ENCODE measurements at regions not wholly inside any gene's neighbourhood (a gene's known extent, or its start where the extent isn't known, plus 50 kb on each side); places are given as distances from the start of the nearest gene placed in this dataset.

DNA sequence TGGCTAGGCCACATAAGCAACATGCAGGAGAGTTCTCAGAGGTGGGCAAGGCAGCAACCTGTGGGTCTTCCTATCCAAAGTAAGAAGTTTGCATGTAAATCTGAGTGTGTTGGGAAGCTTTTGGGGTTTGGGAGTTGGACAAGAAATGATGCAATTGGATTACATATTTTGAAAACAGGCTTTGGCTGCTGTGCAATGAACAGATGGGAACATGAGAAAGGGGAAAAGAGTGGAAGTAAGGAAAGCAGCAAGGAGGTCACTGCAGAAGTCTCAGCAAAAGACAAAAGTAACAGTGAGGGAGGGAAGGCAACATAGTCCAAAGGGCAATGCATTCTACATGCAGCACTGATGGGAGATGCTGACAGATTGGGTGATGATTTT is 61.1 kb upstream of the C10orf90 start:
- H2BK12ac ChIP-seq (ENCODE audit: low read length in 2 of 2): no peak overlapping the region
- H3K9ac ChIP-seq (ENCODE audit: low read length): no peak overlapping the region
- H3K36me3 ChIP-seq (ENCODE audit: control insufficient read depth in 1 of 2, insufficient read depth in 2 of 2, low read depth in 1 of 2, low read length in 2 of 2): no peaks in the 10 kb centered on the region
- H3K4me1 ChIP-seq (ENCODE audit: control insufficient read depth, insufficient read depth, low read depth, low read length): no peaks in the 10 kb centered on the region
- no peak overlapping the region for H4K91ac ChIP-seq (ENCODE audit: low read length)
- no peak overlapping the region for H2AFZ ChIP-seq (ENCODE audit: low read depth, low read length)
- H3K23ac ChIP-seq (ENCODE audit: low read length in 2 of 2): no peak overlapping the region
- no peak overlapping the region for H2AK5ac ChIP-seq (ENCODE audit: low read length, severe bottlenecking)
- no peak overlapping the region for H3K27ac ChIP-seq (ENCODE audit: low read length, poor library complexity, severe bottlenecking)
- peaks cover 0 to 12% of the 10 kb centered on the region in 2 experiments for H3K27me3 ChIP-seq (ENCODE audit: control insufficient read depth in 1 of 2, insufficient read depth in 1 of 2, low read length in 2 of 2)
- no peak overlapping the region for H3K4me3 ChIP-seq (ENCODE audit: insufficient read depth in 1 of 2, low read depth in 1 of 2, low read length in 2 of 2)
- no peak for DNase-seq
- H3K79me1 ChIP-seq (replicated peaks; ENCODE audit: low read length, poor library complexity, severe bottlenecking): no peaks in the 10 kb centered on the region
- no peak overlapping the region for H2BK15ac ChIP-seq (ENCODE audit: low read depth, poor library complexity, severe bottlenecking)
- no peak overlapping the region for H2BK120ac ChIP-seq (ENCODE audit: low read depth, low read length)
- peaks cover 17% of the 10 kb centered on the region for H3K9me3 ChIP-seq (ENCODE audit: control insufficient read depth, low read length)
- H2BK5ac ChIP-seq (ENCODE audit: low read depth, low read length, poor library complexity, severe bottlenecking): no peak overlapping the region
- H3K4me2 ChIP-seq (ENCODE audit: low read length, poor library complexity, severe bottlenecking): no peak overlapping the region
- no peak overlapping the region for H3K14ac ChIP-seq (ENCODE audit: low read length in 2 of 2)
- H3K18ac ChIP-seq (ENCODE audit: low read depth in 1 of 2, low read length in 2 of 2): no peak overlapping the region
- H4K8ac ChIP-seq (ENCODE audit: low read length): no peak overlapping the region
- H3K4ac ChIP-seq (ENCODE audit: low read depth in 1 of 2, low read length in 2 of 2): no peak overlapping the region

DNA sequence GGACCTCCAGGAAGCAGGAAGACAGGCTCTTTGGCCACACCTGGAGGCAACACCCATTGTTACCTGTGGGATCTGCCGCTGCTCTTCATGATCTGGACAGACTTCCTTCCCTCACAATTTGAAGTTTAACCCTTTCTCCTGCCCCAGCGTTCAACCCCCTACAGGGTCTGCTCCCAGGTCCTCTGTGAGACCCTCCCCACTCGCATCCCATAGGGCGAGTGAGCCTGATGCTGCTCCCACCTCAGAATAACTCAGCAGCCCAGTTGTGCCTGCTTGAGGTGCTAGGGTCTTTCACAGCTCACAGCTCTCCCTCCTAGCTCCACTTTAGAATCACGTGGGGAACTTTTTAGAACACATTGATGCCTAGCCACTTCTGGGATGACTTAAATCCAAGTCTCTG is 61.8 kb upstream of the C10orf90 start:
- H2BK15ac ChIP-seq (ENCODE audit: low read depth, poor library complexity, severe bottlenecking): no peak overlapping the region
- no peak for DNase-seq

DNA sequence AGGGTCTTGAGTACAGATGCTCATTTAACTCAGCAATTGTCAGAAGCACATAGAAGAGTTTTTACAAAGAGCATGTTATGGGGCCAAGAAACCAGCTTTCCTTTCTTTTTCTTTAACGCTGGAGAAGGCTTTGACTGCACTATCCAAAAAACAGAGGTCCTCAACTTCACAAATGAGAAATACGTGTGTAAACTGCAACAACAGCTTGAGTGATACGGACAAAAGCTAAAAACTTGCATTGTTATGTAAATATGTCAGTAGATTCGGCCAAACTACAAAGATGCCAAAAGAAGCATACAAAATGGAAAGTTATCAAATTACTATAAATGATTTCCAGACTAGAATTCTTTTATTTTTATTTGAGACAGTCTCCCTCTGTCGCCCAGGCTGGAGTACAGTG is 62.4 kb upstream of the C10orf90 start:
- Histone ChIP-seq H3K4me2 (ENCODE audit: low read length, poor library complexity, severe bottlenecking) (no peak overlapping the region), H3K4ac (ENCODE audit: low read depth in 1 of 2, low read length in 2 of 2) (no peak overlapping the region), H4K8ac (ENCODE audit: low read length) (no peak overlapping the region), H2AK5ac (ENCODE audit: low read length, severe bottlenecking) (no peak overlapping the region), H2BK5ac (ENCODE audit: low read depth, low read length, poor library complexity, severe bottlenecking) (no peak overlapping the region), H3K4me3 (ENCODE audit: insufficient read depth in 1 of 2, low read depth in 1 of 2, low read length in 2 of 2) (no peak overlapping the region), H3K9me3 (ENCODE audit: control insufficient read depth, low read length) (peaks cover 12% of the 10 kb centered on the region), H3K23ac (ENCODE audit: low read length in 2 of 2) (no peak overlapping the region), H3K79me1 (replicated peaks; ENCODE audit: low read length, poor library complexity, severe bottlenecking) (no peaks in the 10 kb centered on the region), H3K27me3 (ENCODE audit: control insufficient read depth in 1 of 2, insufficient read depth in 1 of 2, low read length in 2 of 2) (peaks cover 0 to 12% of the 10 kb centered on the region in 2 experiments), H3K27ac (ENCODE audit: low read length, poor library complexity, severe bottlenecking) (no peak overlapping the region), H3K14ac (ENCODE audit: low read length in 2 of 2) (no peak overlapping the region), H4K91ac (ENCODE audit: low read length) (no peak overlapping the region), H3K18ac (ENCODE audit: low read depth in 1 of 2, low read length in 2 of 2) (no peak overlapping the region), H2BK12ac (ENCODE audit: low read length in 2 of 2) (no peak overlapping the region), H2AFZ (ENCODE audit: low read depth, low read length) (no peak overlapping the region), H3K9ac (ENCODE audit: low read length) (no peak overlapping the region), H3K4me1 (ENCODE audit: control insufficient read depth, insufficient read depth, low read depth, low read length) (no peaks in the 10 kb centered on the region), H3K36me3 (ENCODE audit: control insufficient read depth in 1 of 2, insufficient read depth in 2 of 2, low read depth in 1 of 2, low read length in 2 of 2) (no peaks in the 10 kb centered on the region), H2BK120ac (ENCODE audit: low read depth, low read length) (no peak overlapping the region), H2BK15ac (ENCODE audit: low read depth, poor library complexity, severe bottlenecking) (no peak overlapping the region)
- DNase-seq: no peak
- 86% methylated on average over 2 of the region's 5 CpGs for WGBS

More for the DNA sequence above, 61.8 kb upstream of the C10orf90 start:
- Histone ChIP-seq H2BK5ac (ENCODE audit: low read depth, low read length, poor library complexity, severe bottlenecking) (no peak overlapping the region), H3K36me3 (ENCODE audit: control insufficient read depth in 1 of 2, insufficient read depth in 2 of 2, low read depth in 1 of 2, low read length in 2 of 2) (no peaks in the 10 kb centered on the region), H3K9ac (ENCODE audit: low read length) (no peak overlapping the region), H3K4me1 (ENCODE audit: control insufficient read depth, insufficient read depth, low read depth, low read length) (no peaks in the 10 kb centered on the region), H3K79me1 (replicated peaks; ENCODE audit: low read length, poor library complexity, severe bottlenecking) (no peaks in the 10 kb centered on the region), H2BK12ac (ENCODE audit: low read length in 2 of 2) (no peak overlapping the region), H2BK120ac (ENCODE audit: low read depth, low read length) (no peak overlapping the region), H3K18ac (ENCODE audit: low read depth in 1 of 2, low read length in 2 of 2) (no peak overlapping the region), H3K4ac (ENCODE audit: low read depth in 1 of 2, low read length in 2 of 2) (no peak overlapping the region), H3K27me3 (ENCODE audit: control insufficient read depth in 1 of 2, insufficient read depth in 1 of 2, low read length in 2 of 2) (peaks cover 0 to 12% of the 10 kb centered on the region in 2 experiments), H3K27ac (ENCODE audit: low read length, poor library complexity, severe bottlenecking) (no peak overlapping the region), H3K9me3 (ENCODE audit: control insufficient read depth, low read length) (peaks cover 16% of the 10 kb centered on the region), H4K8ac (ENCODE audit: low read length) (no peak overlapping the region), H3K4me3 (ENCODE audit: insufficient read depth in 1 of 2, low read depth in 1 of 2, low read length in 2 of 2) (no peak overlapping the region), H2AK5ac (ENCODE audit: low read length, severe bottlenecking) (no peak overlapping the region), H3K4me2 (ENCODE audit: low read length, poor library complexity, severe bottlenecking) (no peak overlapping the region), H3K14ac (ENCODE audit: low read length in 2 of 2) (no peak overlapping the region), H2AFZ (ENCODE audit: low read depth, low read length) (no peak overlapping the region), H4K91ac (ENCODE audit: low read length) (peak overlapping the region; percentile 21), H3K23ac (ENCODE audit: low read length in 2 of 2) (no peak overlapping the region)
- 82% methylated on average over 5 of the region's 5 CpGs for WGBS

DNA sequence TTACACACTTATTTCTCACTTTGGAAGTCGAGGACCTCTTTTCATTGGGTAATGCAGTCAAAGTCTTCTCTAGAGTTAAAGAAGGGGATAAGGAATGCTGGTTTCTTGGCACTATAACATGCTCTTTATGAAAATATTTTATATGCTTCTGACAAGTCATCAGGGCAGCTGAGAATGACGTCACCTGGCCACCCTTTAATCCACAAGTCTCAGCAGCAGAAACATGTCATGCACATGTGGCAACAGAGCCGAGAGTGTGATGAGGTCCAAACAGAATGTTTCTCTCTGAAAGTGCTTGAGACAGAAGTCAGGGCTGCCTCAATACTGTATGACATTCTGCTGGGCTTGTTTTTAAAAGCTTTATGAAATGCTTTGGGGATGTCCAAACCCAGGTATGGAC is 63.5 kb upstream of the C10orf90 start:
- no peak overlapping the region for H3K4ac ChIP-seq (ENCODE audit: low read depth in 1 of 2, low read length in 2 of 2)
- H3K4me2 ChIP-seq (ENCODE audit: low read length, poor library complexity, severe bottlenecking): no peak overlapping the region
- no peak overlapping the region for H4K8ac ChIP-seq (ENCODE audit: low read length)
- 56% methylated on average over 1 of the region's 3 CpGs for WGBS
- H2BK120ac ChIP-seq (ENCODE audit: low read depth, low read length): no peak overlapping the region
- H2BK12ac ChIP-seq (ENCODE audit: low read length in 2 of 2): no peak overlapping the region
- H2AK5ac ChIP-seq (ENCODE audit: low read length, severe bottlenecking): no peak overlapping the region
- H3K18ac ChIP-seq (ENCODE audit: low read depth in 1 of 2, low read length in 2 of 2): no peak overlapping the region
- H2AFZ ChIP-seq (ENCODE audit: low read depth, low read length): no peak overlapping the region
- H3K4me1 ChIP-seq (ENCODE audit: control insufficient read depth, insufficient read depth, low read depth, low read length): no peaks in the 10 kb centered on the region
- H2BK15ac ChIP-seq (ENCODE audit: low read depth, poor library complexity, severe bottlenecking): no peak overlapping the region
- H3K36me3 ChIP-seq (ENCODE audit: control insufficient read depth in 1 of 2, insufficient read depth in 2 of 2, low read depth in 1 of 2, low read length in 2 of 2): no peaks in the 10 kb centered on the region
- no peak overlapping the region for H4K91ac ChIP-seq (ENCODE audit: low read length)
- H3K23ac ChIP-seq (ENCODE audit: low read length in 2 of 2): no peak overlapping the region
- DNase-seq: peak; percentile 41
- H3K27ac ChIP-seq (ENCODE audit: low read length, poor library complexity, severe bottlenecking): no peak overlapping the region
- peaks cover 0 to 13% of the 10 kb centered on the region in 2 experiments for H3K27me3 ChIP-seq (ENCODE audit: control insufficient read depth in 1 of 2, insufficient read depth in 1 of 2, low read length in 2 of 2)
- H3K79me1 ChIP-seq (replicated peaks; ENCODE audit: low read length, poor library complexity, severe bottlenecking): no peaks in the 10 kb centered on the region
- H3K9me3 ChIP-seq (ENCODE audit: control insufficient read depth, low read length): peaks cover under 1% of the 10 kb centered on the region
- H3K9ac ChIP-seq (ENCODE audit: low read length): no peak overlapping the region
- no peak overlapping the region for H3K14ac ChIP-seq (ENCODE audit: low read length in 2 of 2)
- no peak overlapping the region for H3K4me3 ChIP-seq (ENCODE audit: insufficient read depth in 1 of 2, low read depth in 1 of 2, low read length in 2 of 2)
- H2BK5ac ChIP-seq (ENCODE audit: low read depth, low read length, poor library complexity, severe bottlenecking): no peak overlapping the region
